IPS DF 4.7 (cell line): ENCODE measurements at regions not wholly inside any gene's neighbourhood (a gene's known extent, or its start where the extent isn't known, plus 50 kb on each side); places are given as distances from the start of the nearest gene placed in this dataset.

Experiments
- DNase-seq: peaks from one replicate; pipeline ENCODE4 v3.0.0-alpha.2; 2013; ENCODE audit warnings: low spot score; ENCODE audit errors: extremely low read depth

DNA sequence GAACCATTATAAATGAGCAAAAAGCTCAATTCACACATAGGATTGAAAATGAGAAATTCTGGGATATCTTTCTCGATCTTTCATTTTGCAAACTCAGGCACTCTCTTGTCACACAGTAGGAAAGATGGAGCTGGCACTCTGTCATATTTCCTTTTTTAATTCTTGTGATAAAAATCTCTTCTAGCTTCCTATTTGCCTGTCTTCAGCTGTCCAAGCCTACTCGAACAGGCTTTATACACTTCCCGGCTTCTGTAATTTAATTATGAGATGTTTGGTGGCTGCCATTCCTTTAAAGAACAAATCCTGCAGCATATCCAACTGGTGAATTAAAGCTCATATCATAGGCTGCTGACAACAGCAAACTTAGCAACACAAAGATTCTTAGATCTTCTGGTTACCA, 1484.3 kb upstream of the PIK3C3 start:
- no peak for DNase-seq

GRCh38 chr18:40469851-40470250, 1485.2 kb upstream of the PIK3C3 start:
- DNase-seq = no peak

DNA sequence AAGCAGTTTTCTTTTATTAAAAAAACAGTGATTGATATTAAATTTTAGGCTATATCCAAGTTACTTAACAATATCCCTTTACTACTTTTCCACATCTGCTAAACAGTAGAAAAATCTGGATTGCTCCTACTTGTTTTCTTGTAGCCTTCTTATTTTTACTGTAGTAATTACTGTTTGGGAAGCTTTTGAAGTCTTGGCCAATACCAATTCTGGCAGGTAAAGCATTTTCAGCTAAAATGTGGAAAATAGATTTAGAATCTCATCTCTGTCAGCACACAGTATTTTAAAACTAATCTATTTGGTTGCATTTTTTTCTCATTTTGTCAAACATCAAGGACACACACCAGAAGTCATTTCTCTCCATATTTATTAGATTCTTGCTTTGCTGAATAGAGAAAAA, 1485.7 kb upstream of the PIK3C3 start:
- no peak for DNase-seq

DNA sequence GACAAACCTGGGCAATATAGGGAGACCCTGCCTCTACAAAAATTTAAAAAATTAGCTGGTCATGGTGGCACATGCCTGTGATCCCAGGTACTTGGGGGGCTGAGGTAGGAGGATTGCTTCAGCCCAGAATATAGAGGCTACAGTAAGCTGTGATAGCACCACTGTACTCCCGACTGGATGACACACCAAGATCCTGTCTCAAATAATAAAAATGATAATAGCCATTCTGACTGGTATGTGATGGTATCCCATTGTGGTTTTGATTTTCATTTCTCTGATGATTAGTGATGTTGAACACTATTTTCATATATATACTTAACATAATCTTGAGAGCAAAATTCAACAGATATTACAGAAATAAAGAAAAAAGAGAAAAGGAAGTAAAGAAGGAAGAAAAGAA, 1491.0 kb upstream of the PIK3C3 start:
- no peak for DNase-seq

- DNase-seq = no peak
Measured at GRCh38 chr18:40453903-40454302, 1501.1 kb upstream of the PIK3C3 start.

DNA sequence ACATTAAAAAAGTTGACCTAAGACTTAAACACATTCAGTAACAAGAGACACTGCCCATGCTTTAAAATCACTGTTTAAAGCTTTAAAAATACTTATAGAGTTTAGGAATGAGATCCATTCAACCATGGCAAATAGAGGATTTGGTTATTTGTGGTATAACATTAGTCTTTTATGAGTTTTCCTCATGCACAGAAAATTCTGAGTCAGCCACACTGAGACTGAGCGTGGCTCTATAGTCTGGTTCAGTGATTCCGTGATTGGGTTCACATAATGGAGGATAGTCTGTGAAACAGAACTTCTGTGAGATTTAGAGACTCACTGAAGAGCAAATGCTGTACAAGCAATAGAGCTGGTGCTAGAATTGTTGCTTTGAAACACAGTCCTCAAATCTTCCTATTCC, 1502.4 kb upstream of the PIK3C3 start:
- no peak for DNase-seq

DNA sequence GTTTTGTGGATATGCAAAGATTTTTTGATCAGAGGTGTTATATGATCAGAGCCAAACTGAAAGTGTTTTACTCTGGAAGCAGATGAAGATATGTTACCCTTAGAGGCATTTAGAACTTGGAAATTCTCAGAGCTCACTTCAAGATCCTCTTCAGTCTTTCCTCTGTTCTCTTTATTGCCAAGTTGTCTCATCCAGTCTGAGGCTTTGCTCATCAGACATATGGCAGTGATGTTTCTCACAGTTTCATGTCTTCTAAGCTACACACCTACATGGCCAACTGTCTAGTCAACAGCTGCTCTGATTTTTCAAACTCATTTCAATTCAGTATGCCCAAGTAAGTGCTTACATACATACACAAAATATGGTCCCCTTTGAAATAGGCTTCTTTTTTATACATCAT, 1504.3 kb upstream of the PIK3C3 start:
- no peak for DNase-seq

DNA sequence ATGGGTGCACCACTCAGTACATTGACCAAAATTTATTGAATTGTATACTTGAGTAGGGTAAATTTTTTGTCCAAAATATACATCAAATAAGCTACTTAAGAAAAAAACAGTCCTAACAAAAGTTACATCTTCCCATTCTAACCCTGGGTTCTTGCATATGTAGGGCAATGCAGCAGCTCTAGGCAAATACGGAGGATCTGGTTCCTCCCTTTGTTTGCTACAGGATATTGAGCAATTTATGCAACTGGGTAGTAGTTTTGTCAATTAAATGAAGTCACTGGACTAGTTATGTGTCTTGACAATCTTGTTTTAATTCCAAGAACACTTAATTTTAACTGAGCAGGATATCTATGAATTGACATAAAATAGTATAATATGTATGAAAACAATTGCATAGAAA, 1507.2 kb upstream of the PIK3C3 start:
- no peak for DNase-seq

DNA sequence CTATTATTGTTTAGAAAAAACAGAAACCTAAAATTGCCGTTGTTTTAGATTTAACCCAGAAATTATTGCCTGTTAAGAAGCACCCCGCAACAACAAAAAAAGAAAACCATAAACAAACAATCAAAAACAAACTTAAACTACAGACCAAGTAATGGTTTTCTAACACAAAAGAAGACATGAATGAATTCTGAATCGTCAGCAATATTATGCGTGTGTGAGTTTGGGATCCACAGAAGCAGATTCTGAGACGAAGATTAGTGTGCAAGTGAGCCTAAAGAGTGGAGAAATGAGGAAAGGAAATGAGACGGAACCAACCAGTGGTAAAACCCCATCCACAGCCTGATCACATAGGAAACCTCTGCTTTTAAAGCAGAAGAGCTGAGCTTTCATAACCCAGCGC, 1514.9 kb upstream of the PIK3C3 start:
- no peak for DNase-seq

DNA sequence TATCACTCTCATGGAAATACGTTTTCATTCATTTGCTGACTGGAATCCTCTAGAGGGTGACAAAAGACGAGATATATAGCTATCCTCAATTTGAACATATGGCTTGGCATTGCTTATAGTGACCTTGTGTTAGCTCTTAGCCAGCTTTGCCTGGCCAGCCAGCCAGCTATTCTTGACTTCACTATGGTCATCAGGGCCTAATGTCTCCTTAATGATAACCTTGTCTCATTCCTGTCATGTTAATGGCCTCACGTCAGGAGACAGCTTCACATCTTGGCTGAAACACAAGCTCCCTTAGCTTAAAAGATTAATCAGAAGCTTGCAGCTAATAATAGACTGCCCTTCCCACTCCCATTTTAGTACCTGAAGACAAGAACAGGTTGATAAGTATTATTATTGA, 1517.5 kb upstream of the PIK3C3 start:
- DNase-seq = no peak

DNA sequence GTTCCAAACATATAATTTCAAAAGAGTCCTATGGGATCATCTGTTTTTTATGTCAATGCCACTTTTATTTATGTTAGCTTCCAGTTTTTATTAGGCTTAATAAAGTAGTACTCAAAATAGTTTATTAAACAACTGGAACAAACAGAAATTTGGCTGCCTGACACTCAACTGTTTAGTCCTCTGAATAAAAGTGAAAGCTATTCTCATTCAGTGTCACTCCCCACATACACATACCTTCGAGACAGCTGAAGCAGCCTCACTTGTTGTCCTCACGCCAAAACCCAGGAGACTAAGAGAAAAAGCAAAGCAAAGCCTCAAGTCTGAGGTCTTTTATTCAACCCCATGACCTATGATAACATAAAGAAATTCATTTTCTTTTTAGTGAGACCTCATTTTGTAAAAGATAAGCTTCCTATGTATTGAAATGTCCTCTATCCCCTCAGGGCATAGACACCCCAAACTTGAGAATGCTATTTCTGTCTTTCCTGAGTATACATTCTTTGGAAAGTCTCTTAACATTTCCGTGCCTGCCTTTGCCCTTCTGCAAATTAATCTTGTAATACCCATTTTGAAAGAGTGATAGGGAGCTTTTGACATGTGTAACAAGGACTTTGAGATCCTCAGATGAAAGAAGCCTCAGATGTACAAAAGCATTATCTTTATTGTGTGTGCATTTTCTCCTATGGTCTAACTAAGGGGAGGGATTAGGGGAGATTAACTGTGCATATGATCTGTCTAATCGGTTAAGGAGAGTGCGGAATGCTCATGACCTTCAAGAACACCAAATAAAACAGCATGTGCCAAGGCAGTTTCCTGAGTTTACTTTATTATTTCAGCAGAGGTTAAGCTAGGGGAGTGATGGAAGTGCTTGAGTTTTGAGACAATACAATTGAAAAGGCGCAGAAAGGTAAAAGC, 1523.7 kb upstream of the PIK3C3 start:
- no peak for DNase-seq

- no peak for DNase-seq
Measured at GRCh38 chr18:40423291-40423690, 1531.7 kb upstream of the PIK3C3 start.

GRCh38 chr18:40420675-40421074, 1534.4 kb upstream of the PIK3C3 start:
- no peak for DNase-seq

DNA sequence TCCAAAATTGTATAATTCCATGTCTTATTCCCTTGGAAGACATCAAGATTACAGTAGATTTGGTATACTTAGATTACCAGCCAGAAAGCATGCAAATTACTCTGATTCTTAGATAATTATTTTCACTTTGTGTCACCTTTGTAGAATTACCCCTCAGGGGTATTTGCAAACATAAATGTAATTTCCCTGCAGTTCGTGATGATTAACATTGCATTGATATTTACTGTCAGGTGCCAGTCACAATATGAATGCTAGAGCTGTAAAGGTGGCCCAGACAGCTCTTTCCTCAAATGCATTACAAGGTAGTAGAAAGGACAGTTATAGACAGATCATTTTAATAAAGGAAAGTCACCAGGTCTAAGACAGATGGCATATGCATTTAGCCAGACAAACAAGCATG, 1537.5 kb upstream of the PIK3C3 start:
- DNase-seq = no peak

DNA sequence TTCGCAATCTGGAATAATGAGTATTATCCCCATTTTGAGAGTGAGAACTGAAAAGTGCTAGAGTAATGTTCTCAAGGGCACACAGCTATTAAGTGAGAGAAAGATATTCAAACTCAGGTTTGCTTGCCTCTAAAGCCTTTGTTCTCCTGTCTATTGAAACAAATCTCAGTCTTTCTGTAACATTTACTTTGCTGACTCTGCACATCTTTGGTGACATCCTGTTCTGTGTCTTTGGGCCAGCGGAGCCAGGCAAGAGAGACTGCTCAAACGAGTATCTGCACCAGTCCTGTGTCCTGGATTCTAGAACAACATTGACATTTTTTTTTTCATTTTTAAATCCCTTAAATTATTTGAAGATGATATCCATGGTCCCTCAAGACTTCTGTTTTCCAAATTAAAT, 1539.2 kb upstream of the PIK3C3 start:
- no peak for DNase-seq

GRCh38 chr18:40415176-40415791, 1539.8 kb upstream of the PIK3C3 start:
- DNase-seq = no peak

- no peak for DNase-seq
Measured at GRCh38 chr18:40414155-40414754, 1540.8 kb upstream of the PIK3C3 start.

DNA sequence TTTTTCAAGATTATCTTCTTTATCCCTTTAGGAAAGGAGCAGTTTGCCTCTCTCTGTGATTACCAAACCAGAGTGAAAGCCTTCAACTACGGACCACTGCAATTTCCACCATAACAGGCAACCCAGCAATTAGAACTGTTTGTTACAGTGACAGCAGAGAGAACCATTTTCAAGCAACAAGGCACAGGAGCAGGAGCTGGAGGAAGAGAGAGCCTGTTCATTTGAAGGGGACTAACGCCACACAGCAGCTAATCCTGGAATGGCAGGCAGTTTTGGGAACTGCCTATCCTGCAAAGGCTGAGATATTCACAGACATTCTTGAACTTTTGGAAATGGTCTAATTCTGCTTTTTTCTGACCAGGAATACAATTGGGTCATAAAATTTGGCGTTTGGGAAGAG, 1541.9 kb upstream of the PIK3C3 start:
- DNase-seq = no peak

DNA sequence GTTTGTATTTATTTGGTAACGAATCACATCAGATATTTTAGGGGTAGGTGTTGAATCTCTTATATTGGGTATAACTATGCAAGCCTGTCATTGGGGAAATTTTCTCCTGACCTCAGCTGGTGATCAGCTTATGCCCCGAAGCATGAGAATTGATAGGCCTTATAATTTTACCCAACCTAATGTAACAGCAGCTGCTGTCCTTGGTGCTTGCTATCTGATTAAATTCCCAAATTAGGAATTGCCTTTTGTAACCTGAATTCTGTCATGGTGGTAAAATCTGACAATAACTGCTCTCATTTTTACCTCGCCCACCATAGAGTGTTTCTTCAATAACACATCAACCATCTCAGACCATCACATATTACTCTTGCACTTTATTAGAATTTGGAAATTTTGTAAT, 1542.6 kb upstream of the PIK3C3 start:
- no peak for DNase-seq

DNA sequence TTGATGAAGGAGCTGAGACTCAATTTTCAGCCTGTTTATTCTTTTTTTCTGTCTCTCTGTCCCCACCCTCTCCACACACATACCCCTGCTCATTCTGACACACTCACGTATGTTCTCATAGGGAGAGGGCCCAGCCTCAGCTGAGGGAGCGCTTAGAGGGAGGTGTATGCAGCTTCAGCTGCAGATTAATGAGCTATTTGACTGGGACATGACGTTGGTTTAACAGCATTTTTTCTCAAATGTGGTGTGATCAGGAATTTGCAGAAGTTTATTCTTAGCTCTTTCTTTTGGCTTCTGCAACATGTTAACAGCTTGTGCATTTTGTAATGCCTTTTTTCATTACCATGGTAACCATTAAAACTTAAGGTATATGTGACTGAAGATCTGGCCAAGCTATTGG, 1547.1 kb upstream of the PIK3C3 start:
- DNase-seq = no peak

DNA sequence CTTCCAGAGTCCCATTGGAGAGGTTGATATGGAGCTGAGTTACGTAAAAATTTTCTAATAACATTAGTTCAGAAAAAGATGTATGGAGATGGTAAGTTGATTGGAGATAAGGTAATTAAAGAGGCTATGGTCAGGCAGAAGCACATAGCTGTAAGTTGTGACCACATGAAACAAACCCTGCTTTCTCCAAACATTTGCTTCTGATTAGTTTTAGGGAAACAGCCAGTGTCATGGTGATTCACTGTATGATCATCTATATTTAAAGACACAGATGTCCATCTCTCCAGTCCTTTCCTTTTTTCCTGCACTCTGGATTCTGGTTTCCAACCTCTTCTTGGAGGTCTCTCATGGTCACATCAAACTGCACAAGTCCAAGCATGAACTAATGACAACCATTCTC, 1550.8 kb upstream of the PIK3C3 start:
- no peak for DNase-seq

GRCh38 chr18:40402052-40402451, 1553.0 kb upstream of the PIK3C3 start:
- no peak for DNase-seq

GRCh38 chr18:40388121-40388520, 1566.9 kb upstream of the PIK3C3 start:
- no peak for DNase-seq
